Adrenal gland (tissue), 9 donors: ENCODE measurements at regions not wholly inside any gene's neighbourhood (a gene's known extent, or its start where the extent isn't known, plus 50 kb on each side); places are given as distances from the start of the nearest gene placed in this dataset.

Experiments used
- DNase-seq, 7 donors: peaks; one replicate each; pipeline ENCODE4 v3.0.0-alpha.2; 2019 to 2020
- H3K27ac ChIP-seq, 5 donors: fragments of 200-600 bp; sonication (generic) in 4 of 5; 1 replicate in 3 of 5; 2 replicates in 2 of 5; pipeline versions ENCODE4 v1.5.1 to v1.8.0; 2016 to 2020; ENCODE audit warnings: mild to moderate bottlenecking in 1 of 5
- H3K27me3 ChIP-seq: fragments of 200-600 bp; 2 replicates; pipeline ENCODE4 v1.8.0; 2021
- H3K36me3 ChIP-seq, 2 donors: fragments of 200-600 bp; replicated peaks in 1 of 2; 1 replicate in 1 of 2; 2 replicates in 1 of 2; pipeline versions ENCODE4 v1.5.1 to v1.8.0; 2018 to 2022
- H3K4me1 ChIP-seq, 2 donors: fragments of 200-600 bp; replicated peaks in 1 of 2; 1 replicate in 1 of 2; 2 replicates in 1 of 2; pipeline versions ENCODE4 v1.5.1 to v1.8.0; 2018 to 2021
- H3K4me3 ChIP-seq, 4 donors: fragments of 200-600 bp; sonication (generic) in 3 of 4; one replicate each; pipeline ENCODE4 v1.5.1; 2016 to 2018
- H3K9me3 ChIP-seq, 3 donors: fragments of 200-600 bp; sonication (generic) in 1 of 3; replicated peaks in 1 of 3; 1 replicate in 2 of 3; 2 replicates in 1 of 3; pipeline versions ENCODE4 v1.5.1 to v1.8.0; 2016 to 2021
- CTCF ChIP-seq, 6 experiments: fragments of 450-650 bp in 4 of 6; fragments of 200-600 bp in 2 of 6; sonication (generic) in 1 of 6; IDR thresholded peaks; 1 replicate in 5 of 6; 2 replicates in 1 of 6; pipeline versions ENCODE4 v1.5.1 to v1.8.0; 2016 to 2021; ENCODE audit warnings: antibody characterized with exemption in 6 of 6, mild to moderate bottlenecking in 2 of 6, moderate library complexity in 1 of 6
- POLR2A ChIP-seq, 2 donors: fragments of 450-650 bp; IDR thresholded peaks; one replicate each; pipeline ENCODE4 v1.6.1; 2017; ENCODE audit warnings: antibody characterized with exemption in 2 of 2, mild to moderate bottlenecking in 2 of 2, moderate library complexity in 1 of 2
- WGBS, 4 donors: extraction: QIAGEN DNeasy Blood & Tissue Kit in 2 of 4; methylation state at CpG; one replicate each; pipeline versions ENCODE4 v1.1.5 to v1.1.7; 2013 to 2017; 5-methylcytosine and 5-hydroxymethylcytosine counted together
- intact Hi-C, 2 donors: fragments of 100-400 bp; cut with DNase I; formaldehyde crosslinking; loops; one replicate each; pipeline versions ENCODE4 v1.14.1 to v1.15.0; 2022 to 2023
- donor health status: healthy with polysubstance abuse.
- donor health status: Bipolar disorder and iron deficiency.
- donor health status: DM: yes; HTN: yes; CAD: no.
- donor health status: DM: no; HTN: no; CAD: no.
- donor health status: DM: no; HTN: no; CAD: no.

DNA sequence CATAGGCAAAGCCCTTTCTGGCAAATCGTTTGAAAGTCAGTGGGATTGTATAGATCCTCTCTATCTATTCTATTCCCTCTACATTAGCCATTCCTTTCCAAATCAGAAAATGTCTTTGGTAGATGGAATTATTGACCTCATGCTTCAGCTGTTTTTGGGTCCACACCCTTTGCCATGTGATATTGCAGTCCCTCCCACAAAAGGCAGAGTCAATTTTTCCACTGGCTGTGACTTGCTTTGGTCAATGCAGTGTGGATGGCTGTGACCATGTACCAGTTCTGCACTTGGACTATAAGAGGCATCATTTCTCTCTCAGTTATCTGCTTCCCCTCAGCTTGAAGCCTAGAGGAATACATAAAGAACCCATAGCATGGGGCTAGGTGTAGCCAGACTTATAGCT, 332.9 kb downstream of the PTEN start:
- H3K9me3 ChIP-seq = no peaks in the 10 kb centered on the region
- TF ChIP-seq POLR2A (IDR thresholded peaks at IDR 0.05) (no peak), CTCF (IDR thresholded peaks at IDR 0.05) (no peak)
- H3K4me3 ChIP-seq = no peak overlapping the region
- intact Hi-C loops = no loop called here
- peaks cover 10 to 29% of the 10 kb centered on the region in 2 donors for H3K4me1 ChIP-seq
- WGBS, 4 donors = 62 to 76% (median 70%) methylated on average over 1 of the region's 1 CpG
- H3K27ac ChIP-seq = no peak overlapping the region
- H3K36me3 ChIP-seq = no peaks in the 10 kb centered on the region
- peak in 1 of 7 donors; percentile 28 for DNase-seq
- H3K27me3 ChIP-seq = no peaks in the 10 kb centered on the region

DNA sequence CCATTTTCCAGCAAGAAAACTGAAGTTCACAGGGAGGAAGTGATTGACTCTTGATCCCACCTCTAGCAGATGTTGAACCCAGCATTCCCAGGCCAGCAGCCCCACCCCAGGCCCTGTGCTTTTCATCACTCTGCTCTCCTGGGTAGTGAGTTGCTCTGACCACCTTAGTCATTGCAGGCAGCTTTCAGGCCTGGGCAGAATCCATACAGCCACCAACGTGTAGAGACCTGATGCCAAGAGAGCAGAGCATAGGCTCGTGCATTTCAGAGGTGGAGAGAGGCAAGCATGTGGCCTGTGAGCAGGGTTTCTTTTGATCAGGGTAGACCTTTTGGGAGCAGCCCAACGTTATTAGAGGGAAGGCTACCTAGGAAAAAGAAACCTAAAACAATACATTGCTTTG, 334.6 kb downstream of the PTEN start:
- WGBS, 4 donors = 88 to 95% (median 91%) methylated on average over 1 to 3 of the region's 3 CpGs
- Histone ChIP-seq H3K27ac (no peak overlapping the region), H3K9me3 (no peaks in the 10 kb centered on the region), H3K36me3 (no peaks in the 10 kb centered on the region), H3K27me3 (no peaks in the 10 kb centered on the region), H3K4me3 (no peak overlapping the region), H3K4me1 (peaks cover 11 to 29% of the 10 kb centered on the region in 2 donors)
- TF ChIP-seq POLR2A (IDR thresholded peaks at IDR 0.05) = no peak
- TF ChIP-seq CTCF (IDR thresholded peaks at IDR 0.05) = no peak
- DNase-seq = no peak
- intact Hi-C loops = no loop called here

GRCh38 chr10:88200312-88201032, 337.0 kb downstream of the PTEN start:
- WGBS, 4 donors = 52 to 63% (median 61%) methylated on average over 3 of the region's 3 CpGs
- no peaks in the 10 kb centered on the region for H3K27me3 ChIP-seq
- no peak overlapping the region for H3K27ac ChIP-seq
- peaks cover 11 to 20% of the 10 kb centered on the region in 2 donors for H3K4me1 ChIP-seq
- no peaks in the 10 kb centered on the region for H3K36me3 ChIP-seq
- no peak for DNase-seq
- H3K4me3 ChIP-seq = no peak overlapping the region
- intact Hi-C loops = no loop called here
- H3K9me3 ChIP-seq = no peaks in the 10 kb centered on the region
- TF ChIP-seq CTCF (IDR thresholded peaks at IDR 0.05) (no peak), POLR2A (IDR thresholded peaks at IDR 0.05) (no peak)

GRCh38 chr10:88205842-88206446, 342.5 kb downstream of the PTEN start:
- H3K27me3 ChIP-seq = no peaks in the 10 kb centered on the region
- no peak overlapping the region for H3K27ac ChIP-seq
- peaks cover 13 to 22% of the 10 kb centered on the region in 2 donors for H3K4me1 ChIP-seq
- no peaks in the 10 kb centered on the region for H3K9me3 ChIP-seq
- no peak overlapping the region for H3K4me3 ChIP-seq
- 82 to 92% (median 88%) methylated on average over 2 of the region's 2 CpGs for WGBS, 4 donors
- TF ChIP-seq POLR2A (IDR thresholded peaks at IDR 0.05) = no peak
- TF ChIP-seq CTCF (IDR thresholded peaks at IDR 0.05) = no peak
- intact Hi-C loops = no loop called here
- no peaks in the 10 kb centered on the region for H3K36me3 ChIP-seq
- DNase-seq = no peak
